ENCODE measurements at regions not wholly inside any gene's neighbourhood (a gene's known extent, or its start where the extent isn't known, plus 50 kb on each side); places are given as distances from the start of the nearest gene placed in this dataset.

- TF ChIP-seq CTCF (conservative IDR thresholded peaks at IDR 0.05 in 1 of 2, IDR thresholded peaks at IDR 0.05 in 1 of 2; ENCODE audit: low read depth in 1 of 2, low read length in 2 of 2), result no peak
- TF ChIP-seq EZH2 (IDR thresholded peaks at IDR 0.05; ENCODE audit: low read length, missing control alignments), result no peak
- DNase-seq (ENCODE audit: low read depth in 2 of 2), result peak in 1 of 2 donors; percentile 28
- no peaks in the 10 kb centered on the region for H3K27me3 ChIP-seq (ENCODE audit: control insufficient read depth, insufficient read depth, low read length)
These were observed 171.7 kb upstream of the KLF12 start for GRCh38 chr13:74305876-74306275.

GRCh38 chr13:74301258-74301935 is 167.2 kb upstream of the KLF12 start:
- Histone ChIP-seq H3K27me3 (ENCODE audit: control insufficient read depth, insufficient read depth, low read length) (no peaks in the 10 kb centered on the region), H3K4me3 (replicated peaks in 1 of 4; ENCODE audit: control extremely low read depth in 1 of 4, insufficient read depth in 1 of 4, low read depth in 3 of 4, low read length in 4 of 4) (no peak overlapping the region), H2AFZ (ENCODE audit: low read length) (no peak overlapping the region), H3K4me2 (ENCODE audit: extremely low read depth, insufficient read depth, low read length) (no peak overlapping the region), H3K9ac (ENCODE audit: insufficient read depth, low read length) (no peak overlapping the region), H3K4me1 (ENCODE audit: control insufficient read depth, extremely low read depth, insufficient read depth, low read length) (no peaks in the 10 kb centered on the region), H3K79me2 (ENCODE audit: control insufficient read depth, insufficient read depth, low read length) (no peaks in the 10 kb centered on the region), H3K36me3 (ENCODE audit: control insufficient read depth, insufficient read depth, low read length) (no peaks in the 10 kb centered on the region), H3K9me3 (ENCODE audit: control insufficient read depth, insufficient read depth, low read depth, low read length) (no peaks in the 10 kb centered on the region), H4K20me1 (ENCODE audit: control insufficient read depth, extremely low read depth, insufficient read depth, low read length) (no peaks in the 10 kb centered on the region), H3K27ac (ENCODE audit: insufficient read depth, low read length) (no peak overlapping the region)
- TF ChIP-seq EZH2 (IDR thresholded peaks at IDR 0.05; ENCODE audit: low read length, missing control alignments), result no peak
- TF ChIP-seq CTCF (conservative IDR thresholded peaks at IDR 0.05 in 1 of 2, IDR thresholded peaks at IDR 0.05 in 1 of 2; ENCODE audit: low read depth in 1 of 2, low read length in 2 of 2), result no peak
- peak; percentile 12 to 33 for DNase-seq (ENCODE audit: low read depth in 2 of 2)

More at GRCh38 chr13:74305876-74306275, 171.7 kb upstream of the KLF12 start:
- Histone ChIP-seq H2AFZ (ENCODE audit: low read length) (no peak overlapping the region), H4K20me1 (ENCODE audit: control insufficient read depth, extremely low read depth, insufficient read depth, low read length) (no peaks in the 10 kb centered on the region), H3K79me2 (ENCODE audit: control insufficient read depth, insufficient read depth, low read length) (no peaks in the 10 kb centered on the region), H3K4me2 (ENCODE audit: extremely low read depth, insufficient read depth, low read length) (no peak overlapping the region), H3K9ac (ENCODE audit: insufficient read depth, low read length) (no peak overlapping the region), H3K27ac (ENCODE audit: insufficient read depth, low read length) (no peak overlapping the region), H3K36me3 (ENCODE audit: control insufficient read depth, insufficient read depth, low read length) (no peaks in the 10 kb centered on the region), H3K4me3 (replicated peaks in 1 of 4; ENCODE audit: control extremely low read depth in 1 of 4, insufficient read depth in 1 of 4, low read depth in 3 of 4, low read length in 4 of 4) (no peak overlapping the region), H3K9me3 (ENCODE audit: control insufficient read depth, insufficient read depth, low read depth, low read length) (no peaks in the 10 kb centered on the region), H3K4me1 (ENCODE audit: control insufficient read depth, extremely low read depth, insufficient read depth, low read length) (no peaks in the 10 kb centered on the region)

GRCh38 chr13:74300162-74300561 is 166.0 kb upstream of the KLF12 start:
- Histone ChIP-seq H2AFZ (ENCODE audit: low read length) (no peak overlapping the region), H3K27ac (ENCODE audit: insufficient read depth, low read length) (no peak overlapping the region), H4K20me1 (ENCODE audit: control insufficient read depth, extremely low read depth, insufficient read depth, low read length) (no peaks in the 10 kb centered on the region), H3K4me2 (ENCODE audit: extremely low read depth, insufficient read depth, low read length) (no peak overlapping the region), H3K79me2 (ENCODE audit: control insufficient read depth, insufficient read depth, low read length) (no peaks in the 10 kb centered on the region), H3K36me3 (ENCODE audit: control insufficient read depth, insufficient read depth, low read length) (no peaks in the 10 kb centered on the region), H3K9ac (ENCODE audit: insufficient read depth, low read length) (no peak overlapping the region), H3K4me1 (ENCODE audit: control insufficient read depth, extremely low read depth, insufficient read depth, low read length) (no peaks in the 10 kb centered on the region), H3K27me3 (ENCODE audit: control insufficient read depth, insufficient read depth, low read length) (no peaks in the 10 kb centered on the region), H3K9me3 (ENCODE audit: control insufficient read depth, insufficient read depth, low read depth, low read length) (no peaks in the 10 kb centered on the region), H3K4me3 (replicated peaks in 1 of 4; ENCODE audit: control extremely low read depth in 1 of 4, insufficient read depth in 1 of 4, low read depth in 3 of 4, low read length in 4 of 4) (no peak overlapping the region)
- no peak for DNase-seq (ENCODE audit: low read depth in 2 of 2)
- no peak for TF ChIP-seq EZH2 (IDR thresholded peaks at IDR 0.05; ENCODE audit: low read length, missing control alignments)
- TF ChIP-seq CTCF (conservative IDR thresholded peaks at IDR 0.05 in 1 of 2, IDR thresholded peaks at IDR 0.05 in 1 of 2; ENCODE audit: low read depth in 1 of 2, low read length in 2 of 2), result no peak

Measured in fibroblast of lung (primary cell).